Gastrocnemius medialis (tissue), 4 donors: ENCODE measurements at regions not wholly inside any gene's neighbourhood (a gene's known extent, or its start where the extent isn't known, plus 50 kb on each side); places are given as distances from the start of the nearest gene placed in this dataset.

Source experiments
- ATAC-seq, 2 donors: fragments of 150-250 bp; one replicate each; pipeline ENCODE4 v1.9.1; 2016
- DNase-seq, 2 donors: peaks; one replicate each; pipeline ENCODE4 v3.0.0-alpha.2; 2019
- H3K27ac ChIP-seq, 4 donors: fragments of 200-600 bp; sonication (generic); 1 replicate in 1 of 4; 2 replicates in 3 of 4; pipeline ENCODE4 v1.5.1; 2016 to 2018; ENCODE audit warnings: mild to moderate bottlenecking in 2 of 4, moderate library complexity in 1 of 4
- H3K27me3 ChIP-seq, 3 donors: fragments of 200-600 bp; sonication (generic) in 2 of 3; 1 replicate in 1 of 3; 2 replicates in 2 of 3; pipeline versions ENCODE4 v1.5.1 to v1.6.0; 2016 to 2019; ENCODE audit warnings: mild to moderate bottlenecking in 1 of 3, moderate library complexity in 1 of 3
- H3K36me3 ChIP-seq, 2 donors: fragments of 200-600 bp; sonication (generic) in 1 of 2; one replicate each; pipeline ENCODE4 v1.5.1; 2017 to 2018
- H3K4me1 ChIP-seq, 2 donors: fragments of 200-600 bp; sonication (generic) in 1 of 2; one replicate each; pipeline ENCODE4 v1.5.1; 2016 to 2017; ENCODE audit warnings: mild to moderate bottlenecking in 2 of 2
- H3K4me3 ChIP-seq, 4 donors: fragments of 200-600 bp; sonication (generic) in 3 of 4; 1 replicate in 1 of 4; 2 replicates in 3 of 4; pipeline ENCODE4 v1.5.1; 2016 to 2019; ENCODE audit warnings: mild to moderate bottlenecking in 2 of 4
- H3K9me3 ChIP-seq, 3 donors: fragments of 200-600 bp; sonication (generic) in 2 of 3; 1 replicate in 1 of 3; 2 replicates in 2 of 3; pipeline ENCODE4 v1.5.1; 2016 to 2019
- POLR2A ChIP-seq, 2 donors: fragments of 450-650 bp; IDR thresholded peaks; one replicate each; pipeline ENCODE4 v1.6.1; 2017; ENCODE audit warnings: antibody characterized with exemption in 2 of 2, mild to moderate bottlenecking in 2 of 2, moderate library complexity in 2 of 2
- in situ Hi-C, 4 donors: fragments of 200-750 bp; cut with MboI; loops; one replicate each; pipeline versions ENCODE4 v1.15.0 to v1.8.0; 2017; ENCODE audit warnings: low sequenced_read_pairs in 4 of 4
- intact Hi-C: fragments of 100-400 bp; cut with DNase I; formaldehyde crosslinking; loops from one replicate; pipeline ENCODE4 v1.15.1; 2023; ENCODE audit warnings: low total_unique reads
- TF ChIP-seq, protein P1 (sequence below), 5 experiments: fragments of 450-650 bp in 3 of 5; fragments of 200-600 bp in 2 of 5; sonication (generic) in 2 of 5; IDR thresholded peaks in 4 of 5; conservative IDR thresholded peaks in 1 of 5; 1 replicate in 4 of 5; 2 replicates in 1 of 5; pipeline ENCODE4 v1.5.1; 2016 to 2019; ENCODE audit warnings: antibody characterized with exemption in 5 of 5, mild to moderate bottlenecking in 3 of 5, moderate library complexity in 3 of 5

DNA sequence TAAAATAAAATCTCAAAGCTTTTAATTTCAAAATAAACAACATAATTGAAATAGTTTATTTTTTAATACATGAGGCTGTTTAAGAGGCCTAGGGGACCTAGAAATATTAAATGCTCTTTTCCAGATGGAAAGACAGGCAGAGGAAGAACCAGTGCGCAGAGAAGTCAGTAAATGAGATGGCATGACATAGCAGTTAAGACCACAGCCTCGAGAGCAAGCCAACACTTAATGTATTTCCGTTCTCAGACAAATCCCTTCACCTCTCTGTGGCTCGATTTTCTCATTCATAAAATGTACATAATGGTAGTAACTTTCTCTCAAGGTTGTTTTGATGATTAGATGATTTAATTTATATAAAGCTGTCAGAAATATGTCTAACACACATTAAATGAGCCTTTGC lies 405.1 kb upstream of the CWC22 start:
- intact Hi-C loops: no loop called here
- no peak for DNase-seq
- H3K9me3 ChIP-seq: no peaks in the 10 kb centered on the region
- no peak overlapping the region for H3K27ac ChIP-seq
- no peak for ATAC-seq
- no peaks in the 10 kb centered on the region for H3K27me3 ChIP-seq
- TF ChIP-seq POLR2A (IDR thresholded peaks at IDR 0.05): no peak
- TF ChIP-seq, protein P1, sequence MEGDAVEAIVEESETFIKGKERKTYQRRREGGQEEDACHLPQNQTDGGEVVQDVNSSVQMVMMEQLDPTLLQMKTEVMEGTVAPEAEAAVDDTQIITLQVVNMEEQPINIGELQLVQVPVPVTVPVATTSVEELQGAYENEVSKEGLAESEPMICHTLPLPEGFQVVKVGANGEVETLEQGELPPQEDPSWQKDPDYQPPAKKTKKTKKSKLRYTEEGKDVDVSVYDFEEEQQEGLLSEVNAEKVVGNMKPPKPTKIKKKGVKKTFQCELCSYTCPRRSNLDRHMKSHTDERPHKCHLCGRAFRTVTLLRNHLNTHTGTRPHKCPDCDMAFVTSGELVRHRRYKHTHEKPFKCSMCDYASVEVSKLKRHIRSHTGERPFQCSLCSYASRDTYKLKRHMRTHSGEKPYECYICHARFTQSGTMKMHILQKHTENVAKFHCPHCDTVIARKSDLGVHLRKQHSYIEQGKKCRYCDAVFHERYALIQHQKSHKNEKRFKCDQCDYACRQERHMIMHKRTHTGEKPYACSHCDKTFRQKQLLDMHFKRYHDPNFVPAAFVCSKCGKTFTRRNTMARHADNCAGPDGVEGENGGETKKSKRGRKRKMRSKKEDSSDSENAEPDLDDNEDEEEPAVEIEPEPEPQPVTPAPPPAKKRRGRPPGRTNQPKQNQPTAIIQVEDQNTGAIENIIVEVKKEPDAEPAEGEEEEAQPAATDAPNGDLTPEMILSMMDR (IDR thresholded peaks at IDR 0.05 in 4 of 5, conservative IDR thresholded peaks at IDR 0.05 in 1 of 5): no peak
- peaks cover 0 to 8% of the 10 kb centered on the region in 2 donors for H3K4me1 ChIP-seq
- no peaks in the 10 kb centered on the region for H3K36me3 ChIP-seq
- in situ Hi-C loops: no loop called here
- H3K4me3 ChIP-seq: no peak overlapping the region

DNA sequence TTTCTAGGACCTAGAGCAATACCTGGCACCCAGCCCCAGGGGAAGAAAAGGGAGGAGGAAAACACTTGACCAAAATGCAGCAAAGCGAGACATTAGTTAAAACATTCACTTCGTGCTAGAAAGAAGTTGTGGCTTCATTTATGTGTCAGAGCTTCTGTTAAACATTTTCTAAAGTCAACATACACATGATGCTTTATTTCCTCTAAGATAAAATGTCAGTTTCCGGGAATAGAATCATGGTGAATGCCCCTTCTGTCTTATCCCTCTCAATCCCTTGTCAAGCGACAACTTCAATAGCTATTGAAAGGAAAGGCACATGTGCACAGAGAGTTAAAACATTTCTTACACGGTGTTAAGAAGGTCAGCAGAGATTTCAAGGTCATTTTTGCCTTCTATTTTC lies 404.6 kb upstream of the CWC22 start:
- no peak overlapping the region for H3K27ac ChIP-seq
- H3K27me3 ChIP-seq: no peaks in the 10 kb centered on the region
- peaks cover 0 to 8% of the 10 kb centered on the region in 2 donors for H3K4me1 ChIP-seq
- ATAC-seq: no peak
- no peak for DNase-seq
- no peak overlapping the region for H3K4me3 ChIP-seq
- intact Hi-C loops (no loop called here), in situ Hi-C loops (no loop called here)
- TF ChIP-seq POLR2A (IDR thresholded peaks at IDR 0.05): no peak
- TF ChIP-seq, protein P1 (IDR thresholded peaks at IDR 0.05 in 4 of 5, conservative IDR thresholded peaks at IDR 0.05 in 1 of 5): no peak
- H3K9me3 ChIP-seq: no peaks in the 10 kb centered on the region
- no peaks in the 10 kb centered on the region for H3K36me3 ChIP-seq

DNA sequence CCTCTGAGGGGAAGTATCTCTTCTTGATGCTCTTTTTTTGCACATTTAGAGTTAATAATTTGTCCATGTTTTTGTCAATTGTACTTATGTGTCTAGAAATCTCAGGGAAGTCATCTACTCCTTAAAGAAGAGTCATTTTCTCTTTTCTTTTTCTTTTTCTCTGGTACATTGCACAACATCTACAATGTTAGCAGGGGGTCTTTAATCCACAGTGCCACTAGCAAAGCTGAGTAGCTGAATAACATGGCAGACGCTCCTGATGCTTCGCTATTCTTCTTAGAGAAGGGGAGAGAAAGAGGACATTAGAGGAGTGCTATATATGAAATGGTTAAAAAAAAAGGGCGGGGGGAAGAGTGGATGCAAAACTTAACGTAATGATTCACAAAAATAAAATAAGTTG lies 399.6 kb upstream of the CWC22 start:
- H3K27me3 ChIP-seq: no peaks in the 10 kb centered on the region
- no peak for ATAC-seq
- intact Hi-C loops: no loop called here
- no peaks in the 10 kb centered on the region for H3K4me1 ChIP-seq
- in situ Hi-C loops: no loop called here
- no peaks in the 10 kb centered on the region for H3K36me3 ChIP-seq
- TF ChIP-seq, protein P1 (IDR thresholded peaks at IDR 0.05 in 4 of 5, conservative IDR thresholded peaks at IDR 0.05 in 1 of 5): no peak
- no peak for TF ChIP-seq POLR2A (IDR thresholded peaks at IDR 0.05)
- no peak overlapping the region for H3K27ac ChIP-seq
- no peak for DNase-seq
- H3K4me3 ChIP-seq: no peak overlapping the region
- no peaks in the 10 kb centered on the region for H3K9me3 ChIP-seq

DNA sequence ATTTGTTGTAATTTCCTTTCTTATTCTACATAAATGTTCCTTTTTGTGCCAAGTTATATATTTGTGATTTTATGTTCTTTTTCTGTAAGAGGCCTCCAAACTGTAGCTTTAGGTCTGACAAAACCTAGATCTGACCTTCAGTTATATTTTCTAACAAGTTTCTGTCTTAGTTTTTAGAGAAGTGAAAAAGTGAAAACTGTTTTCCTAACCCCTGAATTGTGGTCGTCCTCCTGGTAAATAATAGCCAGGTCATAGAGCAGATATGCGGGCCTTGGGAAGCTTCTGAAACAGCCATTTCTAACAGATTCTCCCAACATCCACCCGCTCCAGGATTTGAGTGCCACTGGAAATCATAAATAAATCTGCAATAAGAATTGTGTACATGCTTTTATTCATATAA lies 398.4 kb upstream of the CWC22 start:
- Histone ChIP-seq H3K36me3 (no peaks in the 10 kb centered on the region), H3K4me1 (no peaks in the 10 kb centered on the region), H3K4me3 (no peak overlapping the region), H3K27me3 (no peaks in the 10 kb centered on the region), H3K27ac (no peak overlapping the region), H3K9me3 (no peaks in the 10 kb centered on the region)
- in situ Hi-C loops (no loop called here), intact Hi-C loops (no loop called here)
- TF ChIP-seq POLR2A (IDR thresholded peaks at IDR 0.05): no peak
- TF ChIP-seq, protein P1 (IDR thresholded peaks at IDR 0.05 in 4 of 5, conservative IDR thresholded peaks at IDR 0.05 in 1 of 5): no peak
- DNase-seq (no peak), ATAC-seq (no peak)

DNA sequence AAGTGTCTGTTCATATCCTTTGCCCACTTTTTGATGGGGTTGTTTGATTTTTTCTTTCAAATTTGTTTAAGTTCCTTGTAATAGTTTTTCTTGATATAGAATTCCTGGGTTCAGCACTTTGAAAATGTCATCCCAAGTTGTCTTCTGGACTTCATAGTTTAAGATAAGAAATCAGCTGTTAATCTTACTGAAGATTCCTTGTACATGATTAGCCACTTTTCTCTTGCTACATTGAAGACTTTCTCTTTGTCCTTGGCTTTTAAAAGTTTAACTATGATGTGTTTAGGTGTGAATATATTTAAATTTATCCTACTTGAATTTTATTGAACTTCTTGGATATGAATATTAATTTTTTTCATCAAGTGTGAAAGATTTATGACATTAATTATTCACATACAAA lies 387.2 kb upstream of the CWC22 start:
- no peak for DNase-seq
- H3K4me1 ChIP-seq: no peaks in the 10 kb centered on the region
- in situ Hi-C loops: no loop called here
- no peaks in the 10 kb centered on the region for H3K9me3 ChIP-seq
- no peak for ATAC-seq
- no peak overlapping the region for H3K27ac ChIP-seq
- intact Hi-C loops: no loop called here
- H3K36me3 ChIP-seq: no peaks in the 10 kb centered on the region
- H3K27me3 ChIP-seq: no peaks in the 10 kb centered on the region
- H3K4me3 ChIP-seq: no peak overlapping the region
- TF ChIP-seq, protein P1 (IDR thresholded peaks at IDR 0.05 in 4 of 5, conservative IDR thresholded peaks at IDR 0.05 in 1 of 5): no peak
- TF ChIP-seq POLR2A (IDR thresholded peaks at IDR 0.05): no peak
